GM21737 (cell line): ENCODE measurements at regions not wholly inside any gene's neighbourhood (a gene's known extent, or its start where the extent isn't known, plus 50 kb on each side); places are given as distances from the start of the nearest gene placed in this dataset.

Experiments
- ATAC-seq: cut with Tn5 transposase; IDR thresholded peaks from one replicate; pipeline ENCODE4 v1.9.1; 2021; ENCODE audit warnings: mild to moderate bottlenecking, moderate library complexity; ENCODE audit not compliant: unreplicated experiment

- no peak for ATAC-seq
Observed at GRCh38 chr1:30048905-30049304, 674.5 kb downstream of the MATN1 start.

- no peak for ATAC-seq
Observed at GRCh38 chr1:30047576-30047975, 675.8 kb downstream of the MATN1 start.

GRCh38 chr1:30046751-30047150, 676.6 kb downstream of the MATN1 start:
- ATAC-seq: no peak

- no peak for ATAC-seq
Observed at GRCh38 chr1:30045304-30046090, 677.9 kb downstream of the MATN1 start.

GRCh38 chr1:30044656-30045144, 678.7 kb downstream of the MATN1 start:
- ATAC-seq: no peak

- ATAC-seq: no peak
Observed at GRCh38 chr1:30043731-30044408, 679.5 kb downstream of the MATN1 start.

- no peak for ATAC-seq
Observed at GRCh38 chr1:30043256-30043655, 680.1 kb downstream of the MATN1 start.

GRCh38 chr1:30042438-30043147, 680.8 kb downstream of the MATN1 start:
- no peak for ATAC-seq

GRCh38 chr1:30041741-30042437, 681.5 kb downstream of the MATN1 start:
- no peak for ATAC-seq

GRCh38 chr1:30040081-30041019, 683.0 kb downstream of the MATN1 start:
- no peak for ATAC-seq

- ATAC-seq: no peak
Observed at GRCh38 chr1:30039354-30040080, 683.9 kb downstream of the MATN1 start.

- ATAC-seq: no peak
Observed at GRCh38 chr1:30038134-30039025, 685.0 kb downstream of the MATN1 start.

GRCh38 chr1:30037251-30038118, 685.9 kb downstream of the MATN1 start:
- no peak for ATAC-seq

GRCh38 chr1:30036666-30037065, 686.7 kb downstream of the MATN1 start:
- ATAC-seq: no peak

- ATAC-seq: no peak
Observed at GRCh38 chr1:30036229-30036547, 687.2 kb downstream of the MATN1 start.

- ATAC-seq: no peak
Observed at GRCh38 chr1:30035522-30036228, 687.7 kb downstream of the MATN1 start.
